ENCODE measurements at regions not wholly inside any gene's neighbourhood (a gene's known extent, or its start where the extent isn't known, plus 50 kb on each side); places are given as distances from the start of the nearest gene placed in this dataset.
"Not testable (repeated sequence)": the region's sequence is repeated elsewhere in the genome, so short reads cannot be mapped to it uniquely, and the experiment has no call there.

DNA sequence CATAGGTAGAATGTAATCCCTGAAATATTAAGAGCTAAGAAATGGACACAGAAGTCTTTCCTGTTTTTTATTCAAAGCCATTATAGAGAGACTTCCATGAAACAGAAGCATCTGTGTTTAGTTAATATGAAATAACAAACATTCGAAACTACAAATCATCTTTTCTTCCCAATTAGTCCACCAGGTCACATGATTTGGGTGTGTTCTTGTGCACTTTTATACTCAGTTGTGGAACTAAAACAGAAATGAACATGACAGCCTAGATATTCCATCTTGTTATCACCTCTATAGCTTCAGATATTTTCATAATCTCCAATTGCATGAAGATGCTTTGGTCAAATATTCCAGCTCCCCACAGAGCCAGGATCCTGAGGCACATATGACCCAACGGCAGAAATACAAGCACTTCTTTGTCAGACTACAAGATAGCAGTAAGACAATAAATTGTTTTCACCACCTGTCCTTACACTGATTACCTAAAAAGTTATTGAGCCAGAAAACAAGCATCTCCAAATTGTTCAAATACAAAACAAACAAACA, 116.8 kb upstream of the BEND6 start:
- no peak for DNase-seq

DNA sequence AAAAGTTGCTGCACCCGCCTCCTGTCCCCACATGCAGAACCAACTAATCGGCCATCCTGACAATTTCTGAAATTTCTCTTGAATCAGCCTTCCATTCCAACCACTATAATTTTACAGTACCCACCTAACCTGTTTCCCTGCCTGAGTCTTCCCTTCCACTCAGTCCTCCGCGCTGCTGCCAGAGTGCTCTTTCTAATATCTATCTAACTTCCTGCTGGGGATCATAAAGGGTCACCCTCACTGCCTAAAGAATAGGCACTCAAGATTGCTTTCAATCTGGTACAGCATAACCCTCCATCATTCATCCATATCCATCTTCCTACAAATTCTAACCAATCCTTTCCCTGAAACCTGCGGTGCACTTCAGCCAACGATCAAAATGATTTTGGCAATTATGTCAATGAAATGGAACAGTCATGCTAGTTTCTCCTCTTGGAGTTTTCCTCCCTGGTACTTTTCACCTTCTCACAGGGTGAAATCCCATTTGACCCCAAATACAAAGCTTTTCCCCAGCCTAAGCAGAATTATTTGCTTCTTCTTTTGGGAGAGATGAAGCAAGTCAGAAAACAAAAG, 117.5 kb upstream of the BEND6 start:
- no peak for DNase-seq

DNA sequence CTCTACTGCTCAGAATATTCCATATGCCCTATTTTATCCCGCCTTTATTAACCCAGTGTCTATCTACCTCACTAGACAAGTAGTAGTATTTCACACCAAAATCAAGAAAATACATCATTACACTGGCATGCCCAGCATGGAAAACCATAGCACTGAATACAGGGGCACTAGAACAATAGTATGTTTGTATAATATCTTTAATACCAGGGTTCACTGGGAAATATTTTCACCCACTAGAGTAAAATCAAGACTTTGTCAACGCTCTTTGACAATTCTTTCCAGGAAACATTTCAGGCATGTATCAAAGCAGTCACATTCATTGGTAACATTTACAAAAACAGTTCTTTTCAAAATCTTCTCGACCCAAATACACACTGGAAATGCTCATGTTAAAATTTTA, 119.3 kb upstream of the BEND6 start:
- DNase-seq = no peak

- no peak for DNase-seq
Observed at GRCh38 chr6:56833873-56834272, 121.0 kb upstream of the BEND6 start.

DNA sequence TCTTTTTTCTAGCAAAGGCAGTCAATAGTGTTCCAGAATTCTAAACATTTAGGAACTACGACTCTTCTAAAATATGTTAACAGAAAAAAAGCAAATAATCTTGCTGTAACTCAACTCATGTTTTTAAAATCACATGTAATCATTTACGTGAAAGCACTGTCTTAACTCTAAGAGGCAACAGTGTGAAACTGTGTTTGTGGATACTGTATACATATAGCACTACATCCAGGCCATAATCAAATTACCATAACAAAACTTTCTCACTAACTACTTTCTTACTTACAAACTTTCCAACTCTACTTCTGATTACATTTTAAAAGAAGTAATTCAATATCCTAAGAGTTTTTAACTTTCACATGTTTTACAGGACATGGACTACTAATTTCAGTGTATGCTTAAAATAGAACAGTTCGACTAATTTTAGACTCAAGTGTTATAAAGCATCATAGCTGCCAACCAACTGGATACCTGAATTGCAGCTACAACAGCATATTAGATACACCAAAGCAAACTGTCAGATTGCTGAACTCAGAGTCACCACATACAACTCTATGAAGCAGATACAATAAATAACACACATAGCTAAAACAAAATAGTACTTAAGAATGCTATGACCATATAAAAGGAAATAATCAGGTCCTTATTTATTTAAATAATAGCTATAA, 121.6 kb upstream of the BEND6 start:
- DNase-seq = no peak

DNA sequence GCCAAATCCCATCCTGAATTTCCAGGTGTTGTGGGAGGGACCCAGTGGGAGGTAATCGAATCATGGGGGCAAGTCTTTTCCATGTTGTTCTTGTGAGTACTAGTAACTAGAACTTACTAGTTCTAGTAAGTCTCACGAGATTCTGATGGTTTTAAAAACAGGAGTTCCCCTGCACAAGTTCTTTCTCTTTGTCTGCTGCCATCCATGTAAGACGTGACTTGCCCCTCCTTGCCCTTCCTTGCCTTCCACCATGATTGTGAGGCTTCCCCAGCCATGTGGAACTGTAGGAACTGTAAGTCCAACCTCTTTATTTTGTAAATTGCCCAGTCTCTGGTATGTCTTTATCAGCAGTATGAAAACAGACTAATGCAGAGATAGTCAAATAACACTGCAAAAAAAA, 122.7 kb upstream of the BEND6 start:
- no peak for DNase-seq

- no peak for DNase-seq
Observed at GRCh38 chr6:56831334-56831733, 123.6 kb upstream of the BEND6 start.

- no peak for DNase-seq
Observed at GRCh38 chr6:56827908-56828649, 126.8 kb upstream of the BEND6 start.

- not testable (repeated sequence) for DNase-seq
Observed at GRCh38 chr6:56824431-56824830, 130.5 kb upstream of the BEND6 start.

- no peak for DNase-seq
Observed at GRCh38 chr6:56821005-56821432, 133.9 kb upstream of the BEND6 start.

GRCh38 chr6:56820060-56820459, 134.8 kb upstream of the BEND6 start:
- DNase-seq = no peak

- DNase-seq = no peak
Observed at GRCh38 chr6:56819604-56820003, 135.3 kb upstream of the BEND6 start.

- DNase-seq = no peak
Observed at GRCh38 chr6:56816370-56816769, 138.5 kb upstream of the BEND6 start.

DNA sequence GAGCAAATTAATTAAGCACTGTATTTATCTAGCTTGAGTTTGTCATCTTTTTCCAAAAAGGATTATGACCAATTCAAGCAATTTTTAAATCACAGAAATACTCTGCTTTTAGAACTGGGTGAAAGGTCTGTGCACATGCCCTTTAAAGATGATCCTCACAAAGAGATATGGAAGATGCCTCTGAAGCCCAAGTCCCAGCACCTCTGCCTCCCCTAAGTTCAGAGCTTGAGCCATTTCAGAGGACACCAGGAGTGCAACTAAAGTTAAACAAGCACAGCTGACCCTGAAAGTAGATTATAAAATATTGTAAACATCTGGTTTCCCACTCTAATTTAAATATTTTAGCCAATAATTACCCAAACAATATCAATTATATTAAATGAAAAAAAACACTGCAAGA, 139.5 kb upstream of the BEND6 start:
- no peak for DNase-seq

DNA sequence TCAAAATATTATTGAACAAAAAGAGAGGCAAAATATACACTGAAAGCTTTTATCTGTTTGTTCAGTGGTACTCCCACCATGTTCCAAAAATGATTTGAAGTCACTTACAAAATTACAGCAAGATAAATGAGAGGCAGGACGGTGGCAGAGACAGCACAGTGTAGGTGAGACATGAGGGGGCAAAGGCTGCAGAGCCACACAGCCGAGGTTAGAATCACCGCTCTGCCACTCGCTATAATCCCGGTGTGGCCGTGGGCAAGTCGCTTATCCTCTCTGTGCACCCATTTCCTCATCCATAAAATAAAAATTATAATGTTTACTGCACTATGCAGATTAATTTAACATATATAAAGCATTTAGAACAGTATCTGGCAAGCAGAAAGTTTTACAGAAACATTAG, 140.1 kb upstream of the BEND6 start:
- DNase-seq = no peak

GRCh38 chr6:56814308-56814707, 140.6 kb upstream of the BEND6 start:
- DNase-seq = no peak

DNA sequence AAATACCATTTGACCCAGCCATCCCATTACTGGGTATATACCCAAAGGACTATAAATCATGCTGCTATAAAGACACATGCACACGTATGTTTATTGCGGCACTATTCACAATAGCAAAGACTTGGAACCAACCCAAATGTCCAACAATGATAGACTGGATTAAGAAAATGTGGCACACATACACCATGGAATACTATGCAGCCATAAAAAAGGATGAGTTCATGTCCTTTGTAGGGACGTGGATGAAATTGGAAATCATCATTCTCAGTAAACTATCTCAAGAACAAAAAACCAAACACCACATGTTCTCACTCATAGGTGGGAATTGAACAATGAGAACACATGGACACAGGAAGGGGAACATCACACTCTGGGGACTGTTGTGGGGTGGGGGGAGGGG, 142.1 kb upstream of the BEND6 start:
- not testable (repeated sequence) for DNase-seq

GRCh38 chr6:56808871-56809359, 146.0 kb upstream of the BEND6 start:
- DNase-seq = no peak

DNA sequence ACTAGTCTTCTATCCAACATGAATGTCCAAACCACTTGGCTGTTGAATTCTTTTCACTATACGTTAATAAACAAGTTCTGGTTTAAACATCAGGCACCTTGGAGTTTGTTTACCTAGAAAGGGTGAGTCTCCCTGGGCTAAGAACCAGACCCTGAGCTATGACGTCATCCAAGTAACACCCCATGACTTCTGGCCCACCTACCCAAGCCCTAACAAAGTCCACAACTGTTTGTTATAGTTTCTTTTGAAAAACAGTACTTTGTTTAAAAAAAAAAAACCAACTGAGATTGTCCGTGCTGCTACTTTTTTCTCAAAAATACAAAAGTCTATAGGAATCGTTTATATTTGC, 146.9 kb upstream of the BEND6 start:
- no peak for DNase-seq

GRCh38 chr6:56807326-56807988, 147.4 kb upstream of the BEND6 start:
- DNase-seq = no peak

GRCh38 chr6:56806368-56806767, 148.5 kb upstream of the BEND6 start:
- no peak for DNase-seq

DNA sequence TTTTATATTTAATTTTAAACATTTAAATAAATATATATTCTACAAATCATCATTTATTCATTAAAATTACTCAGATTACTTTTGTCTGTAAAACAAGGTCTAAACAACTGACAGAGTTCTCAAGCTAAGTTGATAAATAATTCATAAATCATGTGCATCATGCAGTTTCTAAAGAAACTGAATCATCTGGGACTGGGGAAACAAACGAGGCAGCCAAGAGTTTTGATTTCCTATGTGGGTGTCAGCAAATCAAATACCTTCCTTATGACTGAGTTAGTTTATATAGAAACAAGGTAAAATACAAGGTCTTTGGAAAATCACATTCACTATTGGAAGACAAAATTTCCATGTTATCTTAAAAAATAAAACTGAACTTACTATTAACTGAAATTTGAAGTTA, 149.9 kb upstream of the BEND6 start:
- DNase-seq = no peak

- no peak for DNase-seq
Observed at GRCh38 chr6:56803594-56803993, 151.3 kb upstream of the BEND6 start.

GRCh38 chr6:56802584-56802983, 152.3 kb upstream of the BEND6 start:
- DNase-seq = no peak
